ENCODE measurements at regions not wholly inside any gene's neighbourhood (a gene's known extent, or its start where the extent isn't known, plus 50 kb on each side); places are given as distances from the start of the nearest gene placed in this dataset.
"Not testable (repeated sequence)": the region's sequence is repeated elsewhere in the genome, so short reads cannot be mapped to it uniquely, and the experiment has no call there.

- H3K4me1 ChIP-seq; DNase-seq; H3K27me3 ChIP-seq; H3K9me3 ChIP-seq; H3K36me3 ChIP-seq; in situ Hi-C loops (cut with MboI; ENCODE audit: low pct_ligation_motif_present in 1 of 4, low pct_unique_long_range_greater_than_20kb in 1 of 4, low sequenced_read_pairs in 3 of 4); H3K27ac ChIP-seq; H3K4me3 ChIP-seq; intact Hi-C loops (cut with DNase I; ENCODE audit: low total_unique reads): not testable (repeated sequence)
- 94 to 96% methylated on average over 40 to 78 of the region's 78 CpGs for WGBS, 2 donors (ENCODE audit: low coverage in 1 of 2)
Measured at GRCh38 chr2:91571239-91571923, 2879.9 kb downstream of the RPIA start.

GRCh38 chr2:91573018-91573417 lies 2881.5 kb downstream of the RPIA start:
- in situ Hi-C loops (cut with MboI; ENCODE audit: low pct_ligation_motif_present in 1 of 4, low pct_unique_long_range_greater_than_20kb in 1 of 4, low sequenced_read_pairs in 3 of 4); H3K4me1 ChIP-seq; H3K4me3 ChIP-seq; DNase-seq; intact Hi-C loops (cut with DNase I; ENCODE audit: low total_unique reads); H3K36me3 ChIP-seq; H3K27me3 ChIP-seq; H3K27ac ChIP-seq; H3K9me3 ChIP-seq: not testable (repeated sequence)
- 73 to 80% methylated on average over 2 to 4 of the region's 4 CpGs for WGBS, 2 donors (ENCODE audit: low coverage in 1 of 2)

GRCh38 chr2:91573755-91574154 lies 2882.3 kb downstream of the RPIA start:
- H3K4me1 ChIP-seq; H3K9me3 ChIP-seq; DNase-seq; in situ Hi-C loops (cut with MboI; ENCODE audit: low pct_ligation_motif_present in 1 of 4, low pct_unique_long_range_greater_than_20kb in 1 of 4, low sequenced_read_pairs in 3 of 4); H3K27ac ChIP-seq; H3K4me3 ChIP-seq; H3K27me3 ChIP-seq; intact Hi-C loops (cut with DNase I; ENCODE audit: low total_unique reads); H3K36me3 ChIP-seq: not testable (repeated sequence)
- 91% methylated on average over 2 of the region's 4 CpGs; no CpG with 5 or more reads in 1 of the 2 donors for WGBS, 2 donors (ENCODE audit: low coverage in 1 of 2)

GRCh38 chr2:91574255-91574654 lies 2882.8 kb downstream of the RPIA start:
- H3K27me3 ChIP-seq; intact Hi-C loops (cut with DNase I; ENCODE audit: low total_unique reads); H3K4me1 ChIP-seq; H3K4me3 ChIP-seq; H3K9me3 ChIP-seq; DNase-seq; H3K27ac ChIP-seq; H3K36me3 ChIP-seq; in situ Hi-C loops (cut with MboI; ENCODE audit: low pct_ligation_motif_present in 1 of 4, low pct_unique_long_range_greater_than_20kb in 1 of 4, low sequenced_read_pairs in 3 of 4): not testable (repeated sequence)
- WGBS, 2 donors (ENCODE audit: low coverage in 1 of 2), result 80 to 82% methylated on average over 2 to 6 of the region's 8 CpGs

GRCh38 chr2:91575701-91576100 lies 2884.2 kb downstream of the RPIA start:
- H3K36me3 ChIP-seq; H3K27me3 ChIP-seq; in situ Hi-C loops (cut with MboI; ENCODE audit: low pct_ligation_motif_present in 1 of 4, low pct_unique_long_range_greater_than_20kb in 1 of 4, low sequenced_read_pairs in 3 of 4); DNase-seq; H3K9me3 ChIP-seq; H3K4me1 ChIP-seq; H3K27ac ChIP-seq; intact Hi-C loops (cut with DNase I; ENCODE audit: low total_unique reads); H3K4me3 ChIP-seq: not testable (repeated sequence)
- 60 to 72% methylated on average over 3 to 11 of the region's 11 CpGs for WGBS, 2 donors (ENCODE audit: low coverage in 1 of 2)

- H3K27me3 ChIP-seq; intact Hi-C loops (cut with DNase I; ENCODE audit: low total_unique reads); H3K27ac ChIP-seq; H3K4me3 ChIP-seq; in situ Hi-C loops (cut with MboI; ENCODE audit: low pct_ligation_motif_present in 1 of 4, low pct_unique_long_range_greater_than_20kb in 1 of 4, low sequenced_read_pairs in 3 of 4); H3K4me1 ChIP-seq; H3K36me3 ChIP-seq; DNase-seq; H3K9me3 ChIP-seq: not testable (repeated sequence)
- 65 to 73% methylated on average over 4 to 6 of the region's 6 CpGs for WGBS, 2 donors (ENCODE audit: low coverage in 1 of 2)
Measured at GRCh38 chr2:91577406-91577805, 2885.9 kb downstream of the RPIA start.

- WGBS, 2 donors (ENCODE audit: low coverage in 1 of 2), result 57 to 64% methylated on average over 3 of the region's 3 CpGs
Measured at GRCh38 chr2:91578678-91579077, 2887.2 kb downstream of the RPIA start.

GRCh38 chr2:91579555-91579954 lies 2888.1 kb downstream of the RPIA start:
- H3K27me3 ChIP-seq; intact Hi-C loops (cut with DNase I; ENCODE audit: low total_unique reads); H3K9me3 ChIP-seq; H3K4me1 ChIP-seq; in situ Hi-C loops (cut with MboI; ENCODE audit: low pct_ligation_motif_present in 1 of 4, low pct_unique_long_range_greater_than_20kb in 1 of 4, low sequenced_read_pairs in 3 of 4); H3K36me3 ChIP-seq; H3K4me3 ChIP-seq; DNase-seq; H3K27ac ChIP-seq: not testable (repeated sequence)
- 71% methylated on average over 3 of the region's 3 CpGs; no CpG with 5 or more reads in 1 of the 2 donors for WGBS, 2 donors (ENCODE audit: low coverage in 1 of 2)

More at GRCh38 chr2:91578678-91579077, 2887.2 kb downstream of the RPIA start:
- H3K27me3 ChIP-seq; DNase-seq; H3K36me3 ChIP-seq; H3K9me3 ChIP-seq; H3K4me3 ChIP-seq; in situ Hi-C loops (cut with MboI; ENCODE audit: low pct_ligation_motif_present in 1 of 4, low pct_unique_long_range_greater_than_20kb in 1 of 4, low sequenced_read_pairs in 3 of 4); H3K4me1 ChIP-seq; intact Hi-C loops (cut with DNase I; ENCODE audit: low total_unique reads); H3K27ac ChIP-seq: not testable (repeated sequence)

- H3K4me3 ChIP-seq; H3K27me3 ChIP-seq; in situ Hi-C loops (cut with MboI; ENCODE audit: low pct_ligation_motif_present in 1 of 4, low pct_unique_long_range_greater_than_20kb in 1 of 4, low sequenced_read_pairs in 3 of 4); H3K9me3 ChIP-seq; H3K36me3 ChIP-seq; H3K4me1 ChIP-seq; intact Hi-C loops (cut with DNase I; ENCODE audit: low total_unique reads); H3K27ac ChIP-seq; DNase-seq: not testable (repeated sequence)
- 75 to 76% methylated on average over 4 of the region's 4 CpGs for WGBS, 2 donors (ENCODE audit: low coverage in 1 of 2)
Measured at GRCh38 chr2:91580043-91580442, 2888.6 kb downstream of the RPIA start.

GRCh38 chr2:91587098-91587497 lies 2895.6 kb downstream of the RPIA start:
- in situ Hi-C loops (cut with MboI; ENCODE audit: low pct_ligation_motif_present in 1 of 4, low pct_unique_long_range_greater_than_20kb in 1 of 4, low sequenced_read_pairs in 3 of 4); H3K36me3 ChIP-seq; H3K4me3 ChIP-seq; H3K4me1 ChIP-seq; intact Hi-C loops (cut with DNase I; ENCODE audit: low total_unique reads); DNase-seq; H3K9me3 ChIP-seq; H3K27ac ChIP-seq: not testable (repeated sequence)
- 79 to 82% methylated on average over 5 to 6 of the region's 6 CpGs for WGBS, 2 donors (ENCODE audit: low coverage in 1 of 2)
- H3K27me3 ChIP-seq, result peaks cover 32% of the 10 kb centered on the region

GRCh38 chr2:91587908-91588535 lies 2896.5 kb downstream of the RPIA start:
- H3K27ac ChIP-seq; H3K4me3 ChIP-seq; in situ Hi-C loops (cut with MboI; ENCODE audit: low pct_ligation_motif_present in 1 of 4, low pct_unique_long_range_greater_than_20kb in 1 of 4, low sequenced_read_pairs in 3 of 4); H3K9me3 ChIP-seq; H3K4me1 ChIP-seq; DNase-seq; H3K36me3 ChIP-seq; intact Hi-C loops (cut with DNase I; ENCODE audit: low total_unique reads): not testable (repeated sequence)
- H3K27me3 ChIP-seq, result peaks cover 37% of the 10 kb centered on the region
- 80 to 92% methylated on average over 3 to 17 of the region's 17 CpGs for whole genome bisulfite sequencing, 2 donors (ENCODE audit: low coverage in 1 of 2)

All from transverse colon (tissue), 4 donors.